ENCODE measurements at regions not wholly inside any gene's neighbourhood (a gene's known extent, or its start where the extent isn't known, plus 50 kb on each side); places are given as distances from the start of the nearest gene placed in this dataset.

GRCh38 chr4:106767991-106768390 lies 268.1 kb downstream of the DKK2 start:
- H3K36me3 ChIP-seq: no peaks in the 10 kb centered on the region
- H3K4me1 ChIP-seq: no peaks in the 10 kb centered on the region
- no peak for ATAC-seq
- no peak for TF ChIP-seq CTCF (IDR thresholded peaks at IDR 0.05)
- intact Hi-C loops (cut with DNase I): no loop called here
- H3K4me3 ChIP-seq: no peak overlapping the region
- no peak for DNase-seq
- no peaks in the 10 kb centered on the region for H3K27me3 ChIP-seq (ENCODE audit: low read depth)
- H3K9me3 ChIP-seq: no peaks in the 10 kb centered on the region
- H3K27ac ChIP-seq: no peak overlapping the region

GRCh38 chr4:106766519-106766918 lies 269.6 kb downstream of the DKK2 start:
- H3K27ac ChIP-seq: no peak overlapping the region
- no peak for TF ChIP-seq CTCF (IDR thresholded peaks at IDR 0.05)
- DNase-seq (no peak), ATAC-seq (no peak)
- H3K27me3 ChIP-seq (ENCODE audit: low read depth): no peaks in the 10 kb centered on the region
- intact Hi-C loops (cut with DNase I): no loop called here
- H3K36me3 ChIP-seq: no peaks in the 10 kb centered on the region
- no peak overlapping the region for H3K4me3 ChIP-seq
- no peaks in the 10 kb centered on the region for H3K9me3 ChIP-seq
- H3K4me1 ChIP-seq: no peaks in the 10 kb centered on the region

GRCh38 chr4:106764774-106765173 lies 271.3 kb downstream of the DKK2 start:
- H3K27me3 ChIP-seq (ENCODE audit: low read depth): no peaks in the 10 kb centered on the region
- H3K36me3 ChIP-seq: no peaks in the 10 kb centered on the region
- H3K4me3 ChIP-seq: no peak overlapping the region
- intact Hi-C loops (cut with DNase I): no loop called here
- no peak for TF ChIP-seq CTCF (IDR thresholded peaks at IDR 0.05)
- H3K9me3 ChIP-seq: no peaks in the 10 kb centered on the region
- H3K27ac ChIP-seq: no peak overlapping the region
- DNase-seq: no peak
- H3K4me1 ChIP-seq: no peaks in the 10 kb centered on the region
- no peak for ATAC-seq

- Histone ChIP-seq H3K27me3 (ENCODE audit: low read depth) (no peaks in the 10 kb centered on the region), H3K9me3 (no peaks in the 10 kb centered on the region), H3K36me3 (no peaks in the 10 kb centered on the region), H3K4me3 (no peak overlapping the region), H3K27ac (no peak overlapping the region), H3K4me1 (no peaks in the 10 kb centered on the region)
- no peak for TF ChIP-seq CTCF (IDR thresholded peaks at IDR 0.05)
- DNase-seq: no peak
- intact Hi-C loops (cut with DNase I): no loop called here
- ATAC-seq: no peak
Observed at GRCh38 chr4:106762666-106763443, 273.3 kb downstream of the DKK2 start.

- no peaks in the 10 kb centered on the region for H3K9me3 ChIP-seq
- no peak for TF ChIP-seq CTCF (IDR thresholded peaks at IDR 0.05)
- no peak overlapping the region for H3K27ac ChIP-seq
- intact Hi-C loops (cut with DNase I): no loop called here
- H3K27me3 ChIP-seq (ENCODE audit: low read depth): no peaks in the 10 kb centered on the region
- no peaks in the 10 kb centered on the region for H3K4me1 ChIP-seq
- H3K36me3 ChIP-seq: no peaks in the 10 kb centered on the region
- ATAC-seq (no peak), DNase-seq (no peak)
- H3K4me3 ChIP-seq: no peak overlapping the region
Observed at GRCh38 chr4:106753426-106753825, 282.7 kb downstream of the DKK2 start.
